C4-2B (cell line): ENCODE measurements at regions not wholly inside any gene's neighbourhood (a gene's known extent, or its start where the extent isn't known, plus 50 kb on each side); places are given as distances from the start of the nearest gene placed in this dataset.

Experiments used
- H3K27ac ChIP-seq: fragments of 450-650 bp; 2 replicates; pipeline ENCODE4 v1.5.1; 2017
- ZFX ChIP-seq: fragments of 450-650 bp; IDR thresholded peaks from 2 replicates; pipeline ENCODE4 v1.6.1; 2017
- TF ChIP-seq, protein P1 (sequence below): fragments of 450-650 bp; conservative IDR thresholded peaks from 2 replicates; pipeline ENCODE4 v1.5.1; 2017; ENCODE audit warnings: mild to moderate bottlenecking

DNA sequence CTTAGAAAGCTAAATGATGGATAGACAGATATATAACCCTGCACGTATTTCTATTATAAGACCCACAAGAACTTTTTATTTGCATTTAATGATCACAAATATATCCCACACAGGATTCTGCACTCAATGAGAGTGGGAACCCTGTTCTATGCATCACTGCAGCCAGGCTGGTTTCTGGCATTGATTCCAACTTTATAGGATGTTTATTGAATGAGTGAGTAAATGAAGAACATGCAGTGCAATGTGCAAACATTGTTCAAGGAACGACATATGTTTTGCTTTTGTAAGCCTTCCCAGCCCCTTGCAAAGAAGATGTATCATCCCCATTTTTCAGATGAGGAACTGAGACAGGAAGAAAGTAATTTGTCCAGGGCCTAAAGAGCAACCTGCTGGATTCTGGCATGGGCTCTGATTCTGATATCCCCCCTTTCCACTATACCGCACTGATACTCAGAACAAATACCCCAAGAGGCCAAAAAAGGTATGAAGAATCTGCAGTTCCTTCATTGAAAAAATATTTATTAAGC lies 246.3 kb downstream of the LACC1 start:
- no peak for TF ChIP-seq ZFX
- TF ChIP-seq, protein P1, sequence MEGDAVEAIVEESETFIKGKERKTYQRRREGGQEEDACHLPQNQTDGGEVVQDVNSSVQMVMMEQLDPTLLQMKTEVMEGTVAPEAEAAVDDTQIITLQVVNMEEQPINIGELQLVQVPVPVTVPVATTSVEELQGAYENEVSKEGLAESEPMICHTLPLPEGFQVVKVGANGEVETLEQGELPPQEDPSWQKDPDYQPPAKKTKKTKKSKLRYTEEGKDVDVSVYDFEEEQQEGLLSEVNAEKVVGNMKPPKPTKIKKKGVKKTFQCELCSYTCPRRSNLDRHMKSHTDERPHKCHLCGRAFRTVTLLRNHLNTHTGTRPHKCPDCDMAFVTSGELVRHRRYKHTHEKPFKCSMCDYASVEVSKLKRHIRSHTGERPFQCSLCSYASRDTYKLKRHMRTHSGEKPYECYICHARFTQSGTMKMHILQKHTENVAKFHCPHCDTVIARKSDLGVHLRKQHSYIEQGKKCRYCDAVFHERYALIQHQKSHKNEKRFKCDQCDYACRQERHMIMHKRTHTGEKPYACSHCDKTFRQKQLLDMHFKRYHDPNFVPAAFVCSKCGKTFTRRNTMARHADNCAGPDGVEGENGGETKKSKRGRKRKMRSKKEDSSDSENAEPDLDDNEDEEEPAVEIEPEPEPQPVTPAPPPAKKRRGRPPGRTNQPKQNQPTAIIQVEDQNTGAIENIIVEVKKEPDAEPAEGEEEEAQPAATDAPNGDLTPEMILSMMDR, result no peak
- H3K27ac ChIP-seq, result peak overlapping the region; percentile 11; the same call in 1 of the 2 replicates

GRCh38 chr13:44128552-44129001 lies 245.0 kb upstream of the SERP2 start:
- H3K27ac ChIP-seq, result no peak overlapping the region
- TF ChIP-seq, protein P1, result no peak
- no peak for TF ChIP-seq ZFX

GRCh38 chr13:44129418-44129817 lies 244.2 kb upstream of the SERP2 start:
- TF ChIP-seq ZFX, result no peak
- TF ChIP-seq, protein P1, result no peak
- no peak overlapping the region for H3K27ac ChIP-seq

GRCh38 chr13:44131069-44131614 lies 242.5 kb upstream of the SERP2 start:
- no peak for TF ChIP-seq ZFX
- TF ChIP-seq, protein P1, result no peak
- H3K27ac ChIP-seq, result no peak overlapping the region

DNA sequence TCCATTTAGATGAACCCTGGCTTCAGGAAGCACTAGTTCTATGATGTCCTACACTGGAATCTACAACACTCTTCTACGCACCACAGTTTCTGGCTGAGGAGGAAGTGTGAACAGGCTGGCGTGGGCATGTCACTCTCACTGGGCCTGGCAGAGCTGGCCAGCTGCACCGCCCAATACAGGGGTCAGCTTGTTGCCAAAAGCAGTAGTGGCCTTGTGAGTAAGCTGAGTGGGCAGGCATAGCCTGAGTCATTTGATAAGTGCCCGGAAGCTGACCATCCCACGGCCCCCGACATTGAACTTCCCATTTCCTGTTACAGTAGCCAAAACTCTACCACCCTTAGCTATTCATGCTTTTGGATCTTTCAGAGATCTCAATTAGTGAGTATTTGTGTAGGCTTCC lies 240.9 kb upstream of the SERP2 start:
- no peak for TF ChIP-seq ZFX
- TF ChIP-seq, protein P1, result no peak
- H3K27ac ChIP-seq, result no peak overlapping the region

GRCh38 chr13:44133626-44134025 lies 240.0 kb upstream of the SERP2 start:
- no peak overlapping the region for H3K27ac ChIP-seq
- TF ChIP-seq, protein P1, result no peak
- TF ChIP-seq ZFX, result no peak

GRCh38 chr13:44135566-44135965 lies 238.1 kb upstream of the SERP2 start:
- no peak for TF ChIP-seq ZFX
- TF ChIP-seq, protein P1, result no peak
- H3K27ac ChIP-seq, result no peak overlapping the region
